ENCODE measurements at regions not wholly inside any gene's neighbourhood (a gene's known extent, or its start where the extent isn't known, plus 50 kb on each side); places are given as distances from the start of the nearest gene placed in this dataset.

GRCh38 chr1:213446496-213446895 is 395.5 kb downstream of the RPS6KC1 start:
- TF ChIP-seq CTCF (IDR thresholded peaks at IDR 0.05) (no peak), POLR2A (IDR thresholded peaks at IDR 0.05) (no peak)
